ENCODE measurements at regions not wholly inside any gene's neighbourhood (a gene's known extent, or its start where the extent isn't known, plus 50 kb on each side); places are given as distances from the start of the nearest gene placed in this dataset.

DNA sequence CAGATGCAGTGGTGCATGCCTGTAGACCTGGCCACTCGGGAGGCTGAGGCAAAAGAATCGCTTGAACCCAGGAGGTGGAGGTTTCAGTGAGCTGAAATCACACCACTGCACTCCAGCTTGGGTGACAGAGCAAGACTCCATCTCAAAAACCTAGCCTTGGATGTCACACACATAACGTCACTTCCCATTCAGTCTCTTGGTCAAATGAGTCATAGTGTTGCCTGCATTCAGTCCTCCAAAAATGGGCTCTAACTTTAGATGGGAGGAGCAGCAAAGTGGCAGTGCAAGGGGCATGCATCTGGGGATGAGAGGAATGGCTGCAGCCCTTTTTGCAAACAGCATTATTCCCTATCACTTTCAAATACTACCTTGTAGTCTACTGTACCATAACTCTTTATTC, 62.9 kb upstream of the AGBL1 start:
- TF ChIP-seq CTCF (IDR thresholded peaks at IDR 0.05) (no peak), POLR2A (IDR thresholded peaks at IDR 0.05) (no peak)
